GM12874 (cell line): ENCODE measurements at regions not wholly inside any gene's neighbourhood (a gene's known extent, or its start where the extent isn't known, plus 50 kb on each side); places are given as distances from the start of the nearest gene placed in this dataset.

Source experiments
- TF ChIP-seq, protein P1 (sequence below): IDR thresholded peaks from 2 replicates; pipeline ENCODE4 v1.5.1; 2011; ENCODE audit warnings: low read depth, mild to moderate bottlenecking, control low read depth, low read length, moderate library complexity; ENCODE audit not compliant: insufficient read depth

DNA sequence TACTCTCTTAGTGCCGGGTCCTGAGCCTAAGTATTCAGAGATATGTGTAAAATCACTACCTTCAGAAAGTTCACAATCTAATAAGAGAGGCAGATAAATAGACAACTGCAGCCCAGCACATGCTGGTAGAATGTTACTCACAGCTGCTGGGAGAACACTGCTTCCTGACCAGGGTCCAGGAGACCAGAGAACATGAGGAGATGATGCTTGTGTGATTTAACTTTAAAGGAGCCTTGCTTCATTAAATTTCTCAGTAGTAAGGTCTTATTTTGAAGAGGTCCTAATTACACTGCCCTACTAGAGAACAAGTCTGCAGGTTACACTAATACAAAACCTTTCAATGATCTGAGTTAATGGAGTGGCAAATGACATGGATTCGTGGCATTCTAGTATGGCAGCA is 209.9 kb upstream of the TRIB2 start:
- TF ChIP-seq, protein P1, sequence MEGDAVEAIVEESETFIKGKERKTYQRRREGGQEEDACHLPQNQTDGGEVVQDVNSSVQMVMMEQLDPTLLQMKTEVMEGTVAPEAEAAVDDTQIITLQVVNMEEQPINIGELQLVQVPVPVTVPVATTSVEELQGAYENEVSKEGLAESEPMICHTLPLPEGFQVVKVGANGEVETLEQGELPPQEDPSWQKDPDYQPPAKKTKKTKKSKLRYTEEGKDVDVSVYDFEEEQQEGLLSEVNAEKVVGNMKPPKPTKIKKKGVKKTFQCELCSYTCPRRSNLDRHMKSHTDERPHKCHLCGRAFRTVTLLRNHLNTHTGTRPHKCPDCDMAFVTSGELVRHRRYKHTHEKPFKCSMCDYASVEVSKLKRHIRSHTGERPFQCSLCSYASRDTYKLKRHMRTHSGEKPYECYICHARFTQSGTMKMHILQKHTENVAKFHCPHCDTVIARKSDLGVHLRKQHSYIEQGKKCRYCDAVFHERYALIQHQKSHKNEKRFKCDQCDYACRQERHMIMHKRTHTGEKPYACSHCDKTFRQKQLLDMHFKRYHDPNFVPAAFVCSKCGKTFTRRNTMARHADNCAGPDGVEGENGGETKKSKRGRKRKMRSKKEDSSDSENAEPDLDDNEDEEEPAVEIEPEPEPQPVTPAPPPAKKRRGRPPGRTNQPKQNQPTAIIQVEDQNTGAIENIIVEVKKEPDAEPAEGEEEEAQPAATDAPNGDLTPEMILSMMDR: no peak

DNA sequence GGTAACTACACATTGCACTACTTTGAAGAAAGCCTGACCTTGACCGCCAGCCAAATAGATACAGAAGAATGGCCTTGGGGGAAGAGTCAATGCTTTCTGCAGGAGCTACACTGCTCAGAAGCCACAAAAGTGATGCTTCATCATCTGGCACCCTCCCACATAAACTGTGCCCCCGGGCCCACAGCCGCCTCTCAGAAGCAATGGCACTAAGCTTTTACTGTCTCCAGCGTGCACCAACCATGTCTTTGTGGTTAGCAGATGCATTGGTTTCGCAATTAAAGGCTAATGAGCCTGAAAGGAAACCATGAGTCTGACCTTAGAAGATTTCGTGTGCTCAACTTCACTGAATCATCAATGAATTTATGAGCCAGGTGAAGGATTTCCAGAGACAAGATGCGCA is 209.4 kb upstream of the TRIB2 start:
- TF ChIP-seq, protein P1: no peak

DNA sequence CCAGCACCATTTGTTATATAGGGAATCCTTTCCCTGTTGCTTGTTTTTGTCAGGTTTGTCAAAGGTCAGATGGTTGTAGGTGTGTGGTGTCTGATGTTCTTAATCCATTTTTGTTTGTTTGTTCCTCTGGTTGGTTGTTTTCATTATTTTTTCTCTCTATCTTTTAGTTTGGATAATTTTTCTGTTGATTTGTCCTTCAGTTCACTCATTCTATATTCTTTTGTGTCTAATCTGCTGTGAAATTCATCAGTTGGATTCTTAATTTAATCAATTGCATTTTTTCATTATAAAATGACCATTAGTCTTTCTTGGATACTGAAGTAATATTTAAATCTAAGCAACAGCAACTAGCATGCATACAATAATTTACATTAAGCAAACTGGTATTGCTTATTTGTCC is 206.7 kb upstream of the TRIB2 start:
- TF ChIP-seq, protein P1: no peak

DNA sequence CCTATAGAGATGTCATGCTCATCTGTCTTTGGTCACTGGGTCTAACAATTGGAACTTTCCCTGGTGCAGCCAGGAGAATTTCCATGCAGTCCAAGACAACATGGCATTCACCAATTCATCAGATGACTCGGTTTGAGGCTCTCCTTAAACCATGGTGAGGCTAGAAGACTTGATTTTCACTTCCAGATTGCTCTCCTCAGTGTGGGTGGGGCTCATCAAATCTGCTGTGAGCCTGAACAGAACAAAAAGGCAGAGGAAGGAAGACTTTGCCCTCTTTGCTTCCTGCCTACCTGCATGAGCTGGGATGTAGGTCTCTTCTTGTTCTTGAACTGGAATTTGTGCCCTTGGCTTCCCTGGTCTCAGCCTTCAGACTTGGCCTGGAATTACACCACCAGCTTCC is 203.4 kb upstream of the TRIB2 start:
- TF ChIP-seq, protein P1: no peak

DNA sequence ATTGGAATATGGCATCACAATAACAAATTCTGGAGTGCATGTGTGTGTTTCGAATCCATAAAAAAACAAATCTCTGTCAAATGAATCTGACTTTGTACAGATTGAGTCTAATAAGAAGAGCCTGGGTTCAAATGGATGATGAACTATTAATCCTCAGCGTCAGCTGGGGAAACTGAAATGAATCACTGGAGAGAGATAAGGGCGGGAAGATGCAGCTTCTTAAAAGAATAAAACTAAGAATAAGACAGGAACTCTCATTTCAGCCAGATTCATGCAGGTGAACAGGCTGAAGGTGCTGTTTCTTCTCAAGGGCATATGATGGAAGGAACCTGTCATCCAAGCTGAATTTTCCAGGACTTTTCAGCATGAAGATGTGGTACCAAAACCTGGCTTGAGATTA is 202.6 kb upstream of the TRIB2 start:
- TF ChIP-seq, protein P1: no peak

DNA sequence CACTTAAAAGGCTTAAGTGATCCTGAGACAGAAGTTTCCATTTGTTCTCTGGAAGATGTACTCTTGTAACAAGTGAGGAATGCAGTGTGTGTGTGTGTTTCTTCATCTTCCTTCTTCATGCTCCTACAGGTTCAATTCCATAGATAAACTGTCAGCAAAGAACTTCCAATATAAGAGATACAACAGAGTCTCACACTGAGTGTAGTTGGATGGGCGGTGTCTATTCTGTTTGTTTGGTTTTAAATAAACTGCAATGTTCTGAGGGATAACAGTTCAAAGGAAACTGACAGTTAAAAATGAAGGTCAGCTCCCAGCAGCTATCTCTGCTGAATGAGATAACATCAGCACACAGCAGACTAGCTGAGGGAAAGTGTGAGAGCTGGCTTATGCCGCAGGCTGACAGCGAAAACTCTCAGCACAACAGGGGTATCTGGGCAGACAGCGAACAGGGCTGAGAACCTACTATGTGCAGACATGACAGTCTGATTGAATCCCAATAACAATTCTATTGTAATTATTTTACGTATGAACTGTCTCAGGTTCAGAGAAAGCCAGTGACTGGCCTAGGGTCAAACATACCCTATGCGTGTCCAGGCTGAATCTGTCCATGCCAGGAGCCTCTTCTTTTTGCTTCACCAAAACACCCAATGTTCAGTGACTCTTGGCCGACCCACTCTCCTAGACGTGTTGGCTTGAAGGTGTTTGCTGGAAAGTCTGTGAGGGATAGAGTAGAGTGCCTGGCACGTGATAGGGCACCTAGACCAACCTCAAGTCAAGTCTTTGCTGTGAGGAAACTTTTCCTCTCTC is 201.9 kb upstream of the TRIB2 start:
- TF ChIP-seq, protein P1: no peak

DNA sequence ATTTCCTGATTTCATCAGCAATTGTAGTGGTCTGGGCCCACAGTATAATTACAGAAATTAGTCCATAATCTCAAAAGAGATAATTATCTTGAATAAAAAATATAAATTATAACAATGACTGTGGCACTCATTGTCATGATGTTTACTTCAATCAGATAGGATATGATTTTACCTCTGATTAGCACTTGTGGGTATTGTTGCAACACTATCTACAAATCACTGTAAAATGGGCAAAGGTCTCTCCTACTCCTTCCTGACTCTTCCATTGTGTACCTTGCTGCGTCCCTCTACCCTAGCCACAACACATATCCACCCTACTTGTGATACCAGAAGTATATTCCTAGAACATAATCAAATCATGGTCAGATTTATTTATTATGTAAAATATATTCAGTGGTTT is 200.9 kb upstream of the TRIB2 start:
- TF ChIP-seq, protein P1: no peak
